NCI-H69 (cell line): ENCODE measurements at regions not wholly inside any gene's neighbourhood (a gene's known extent, or its start where the extent isn't known, plus 50 kb on each side); places are given as distances from the start of the nearest gene placed in this dataset.

Experiments used
- DNase-seq: peaks from one replicate; lab custom pipeline; 2025; lab: John Stamatoyannopoulos, UW

GRCh38 chr13:68293631-68294030 lies 1063.5 kb upstream of the PCDH9 start:
- DNase-seq, result no peak

GRCh38 chr13:68292601-68293000 lies 1062.5 kb upstream of the PCDH9 start:
- DNase-seq, result no peak

- DNase-seq, result peak; percentile 24
These were observed 1061.5 kb upstream of the PCDH9 start for GRCh38 chr13:68291595-68291994.

GRCh38 chr13:68275758-68276157 lies 1045.6 kb upstream of the PCDH9 start:
- DNase-seq, result no peak

GRCh38 chr13:68272652-68273051 lies 1042.5 kb upstream of the PCDH9 start:
- no peak for DNase-seq

- DNase-seq, result no peak
These were observed 1034.6 kb upstream of the PCDH9 start for GRCh38 chr13:68264692-68265091.

- DNase-seq, result peak; percentile 54
These were observed 1031.0 kb upstream of the PCDH9 start for GRCh38 chr13:68261105-68261504.

- DNase-seq, result peak; percentile 70
These were observed 1027.1 kb upstream of the PCDH9 start for GRCh38 chr13:68257111-68257842.

- DNase-seq, result no peak
These were observed 1024.0 kb upstream of the PCDH9 start for GRCh38 chr13:68254151-68254550.

- peak; percentile 36 for DNase-seq
These were observed 1004.1 kb upstream of the PCDH9 start for GRCh38 chr13:68234274-68234673.

- no peak for DNase-seq
These were observed 1002.4 kb upstream of the PCDH9 start for GRCh38 chr13:68232351-68233130.

GRCh38 chr13:68214691-68215415 lies 984.7 kb upstream of the PCDH9 start:
- DNase-seq, result peak; percentile 74

- DNase-seq, result no peak
These were observed 969.1 kb upstream of the PCDH9 start for GRCh38 chr13:68199271-68199670.

GRCh38 chr13:68190818-68191217 lies 960.7 kb upstream of the PCDH9 start:
- peak; percentile 29 for DNase-seq

- DNase-seq, result no peak
These were observed 955.5 kb upstream of the PCDH9 start for GRCh38 chr13:68185444-68186141.

GRCh38 chr13:68176475-68176874 lies 946.3 kb upstream of the PCDH9 start:
- peak; percentile 22 for DNase-seq

GRCh38 chr13:68174893-68175292 lies 944.8 kb upstream of the PCDH9 start:
- no peak for DNase-seq

GRCh38 chr13:68173111-68173510 lies 943.0 kb upstream of the PCDH9 start:
- DNase-seq, result peak; percentile 24

- no peak for DNase-seq
These were observed 940.8 kb upstream of the PCDH9 start for GRCh38 chr13:68170961-68171360.

GRCh38 chr13:68168448-68168847 lies 938.3 kb upstream of the PCDH9 start:
- peak; percentile 32 for DNase-seq

GRCh38 chr13:68160466-68160865 lies 930.3 kb upstream of the PCDH9 start:
- DNase-seq, result peak; percentile 15

GRCh38 chr13:68152414-68152813 lies 922.3 kb upstream of the PCDH9 start:
- no peak for DNase-seq
